Stimulated activated CD8-positive, alpha-beta memory T cell treated with anti-CD3 and anti-CD28 coated beads, Interleukin-7, amount 100 ng/mL, for 48 hours (primary cell): ENCODE measurements at regions not wholly inside any gene's neighbourhood (a gene's known extent, or its start where the extent isn't known, plus 50 kb on each side); places are given as distances from the start of the nearest gene placed in this dataset.

ENCODE experiments used
- DNase-seq, 2 donors: peaks; one replicate each; pipeline ENCODE4 v3.0.0-alpha.2; 2020; ENCODE audit warnings: low read depth in 1 of 2; ENCODE audit errors: extremely low read depth in 1 of 2

- DNase-seq: no peak
Observed at GRCh38 chr9:14399756-14400657, 86.1 kb upstream of the NFIB start.

GRCh38 chr9:14398473-14398872 lies 84.5 kb upstream of the NFIB start:
- DNase-seq: no peak

DNA sequence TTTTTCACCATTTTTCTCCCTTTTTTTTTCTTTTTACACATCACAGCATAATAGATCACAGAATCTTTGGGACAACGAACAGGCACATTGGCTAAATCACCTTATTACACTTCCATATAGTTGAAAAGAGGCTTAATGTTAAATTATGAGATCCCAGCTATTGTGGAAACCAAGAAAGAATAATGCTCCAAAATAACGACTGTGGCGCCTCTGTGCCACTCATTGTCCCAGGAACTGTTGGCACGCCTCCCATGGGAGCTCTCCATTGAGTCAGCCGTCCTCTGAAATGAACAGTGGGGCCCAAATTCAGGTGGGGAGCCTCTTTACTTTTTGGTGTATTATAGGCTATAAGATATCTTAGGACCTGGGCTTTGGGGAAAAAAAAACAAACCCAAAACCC lies 82.2 kb upstream of the NFIB start:
- no peak for DNase-seq

GRCh38 chr9:14395317-14396082 lies 81.6 kb upstream of the NFIB start:
- no peak for DNase-seq

DNA sequence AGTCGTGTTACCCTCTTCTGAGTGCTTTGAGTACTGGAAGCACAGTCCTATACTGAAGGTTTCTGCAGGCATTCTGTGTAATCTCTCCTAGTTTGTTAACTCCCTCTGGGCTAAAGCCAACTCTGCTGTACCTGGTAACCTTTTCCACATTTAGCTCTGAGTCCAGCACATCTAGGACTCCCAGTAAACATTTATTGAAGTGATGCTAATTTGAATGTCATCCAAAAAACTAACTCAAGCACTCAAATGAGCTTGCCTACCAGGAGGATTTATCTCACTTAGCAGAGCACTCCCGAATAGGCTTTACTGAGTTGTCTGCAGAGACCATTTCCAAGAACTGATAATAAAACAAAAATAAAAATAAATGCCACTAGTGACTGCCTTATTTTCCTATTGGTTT lies 79.5 kb upstream of the NFIB start:
- no peak for DNase-seq

GRCh38 chr9:14391620-14392019 lies 77.7 kb upstream of the NFIB start:
- no peak for DNase-seq

GRCh38 chr9:14389657-14390056 lies 75.7 kb upstream of the NFIB start:
- DNase-seq: no peak

DNA sequence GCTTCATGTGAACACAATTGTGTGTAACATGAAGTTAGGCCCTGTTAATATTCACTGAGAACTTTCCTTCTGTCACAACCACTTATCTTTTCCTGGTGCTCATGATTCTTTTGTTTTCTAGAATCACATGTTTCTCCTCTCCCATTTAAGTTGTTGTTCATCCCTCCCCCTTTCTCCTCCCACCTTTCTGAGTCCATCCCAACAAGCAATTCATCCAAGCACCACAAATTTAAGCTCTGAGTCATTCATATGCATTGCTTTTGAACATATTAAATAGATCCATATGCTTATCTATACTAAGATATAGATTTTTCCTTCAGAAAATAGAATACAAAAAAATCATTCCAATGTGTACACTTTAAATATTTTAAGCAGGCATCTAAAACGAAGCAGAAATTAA lies 75.2 kb upstream of the NFIB start:
- no peak for DNase-seq

GRCh38 chr9:14383773-14384172 lies 69.8 kb upstream of the NFIB start:
- DNase-seq: no peak

DNA sequence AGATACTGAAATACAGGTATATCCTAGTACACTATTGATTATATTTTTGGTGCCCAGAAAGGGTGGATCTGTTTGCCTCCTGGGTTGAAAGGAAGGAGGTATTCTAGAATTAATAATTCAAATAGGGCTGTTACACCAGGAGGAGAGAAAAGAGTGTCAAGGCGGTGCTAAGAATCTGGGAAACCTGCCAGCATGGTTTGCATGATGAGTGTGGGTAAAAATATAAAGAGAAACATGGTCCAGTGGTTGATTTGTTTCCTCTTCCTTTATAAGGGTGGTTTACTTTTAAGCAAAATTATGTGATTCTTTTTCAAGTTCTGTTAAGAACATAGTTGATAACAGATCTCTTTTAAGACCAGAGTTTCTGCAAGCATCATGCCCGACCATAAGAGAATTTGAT lies 69.4 kb upstream of the NFIB start:
- no peak for DNase-seq

- no peak for DNase-seq
Observed at GRCh38 chr9:14380061-14380836, 66.3 kb upstream of the NFIB start.

- DNase-seq: no peak
Observed at GRCh38 chr9:14379280-14379679, 65.3 kb upstream of the NFIB start.

DNA sequence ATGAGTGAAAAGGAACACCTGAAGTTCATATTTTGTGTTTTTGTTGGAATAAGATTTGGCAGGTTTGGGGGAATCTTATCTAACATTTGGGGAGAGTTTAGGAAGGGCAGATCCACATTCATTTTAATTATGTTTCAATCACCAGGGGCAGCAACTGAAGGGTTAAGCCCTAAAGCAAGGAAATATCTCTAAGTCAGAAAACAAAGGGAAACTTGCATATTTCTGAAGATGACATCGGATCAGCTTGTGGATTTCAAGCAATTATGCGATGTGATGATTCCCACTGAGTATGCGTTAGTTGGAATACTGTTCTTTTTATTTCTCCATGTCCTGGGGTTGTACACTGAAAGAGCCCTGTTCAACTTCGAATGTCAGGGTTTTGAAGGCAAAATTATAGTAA lies 59.8 kb upstream of the NFIB start:
- no peak for DNase-seq

- DNase-seq: no peak
Observed at GRCh38 chr9:14373336-14373666, 59.4 kb upstream of the NFIB start.

- DNase-seq: no peak
Observed at GRCh38 chr9:14372437-14373335, 58.7 kb upstream of the NFIB start.

- DNase-seq: no peak
Observed at GRCh38 chr9:14369011-14369410, 55.1 kb upstream of the NFIB start.

DNA sequence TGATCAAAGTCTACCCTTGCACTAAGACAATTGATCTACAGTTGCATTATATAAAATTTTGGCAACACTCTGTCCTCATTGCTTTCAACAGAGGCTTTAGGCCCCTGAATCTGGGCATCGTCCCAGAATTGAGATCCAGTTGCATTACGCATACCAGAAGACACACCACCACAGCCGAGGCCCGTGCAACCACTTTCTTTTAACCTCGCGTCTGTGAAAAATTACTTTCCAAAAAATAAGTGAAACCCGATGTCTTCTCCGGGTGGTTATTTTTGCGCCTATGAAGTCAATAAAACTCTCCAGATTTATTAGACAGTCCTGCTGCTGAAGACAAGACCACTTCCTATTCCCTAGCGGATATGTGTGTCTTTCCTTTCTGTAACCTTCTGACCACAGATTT lies 52.1 kb upstream of the NFIB start:
- DNase-seq: no peak

DNA sequence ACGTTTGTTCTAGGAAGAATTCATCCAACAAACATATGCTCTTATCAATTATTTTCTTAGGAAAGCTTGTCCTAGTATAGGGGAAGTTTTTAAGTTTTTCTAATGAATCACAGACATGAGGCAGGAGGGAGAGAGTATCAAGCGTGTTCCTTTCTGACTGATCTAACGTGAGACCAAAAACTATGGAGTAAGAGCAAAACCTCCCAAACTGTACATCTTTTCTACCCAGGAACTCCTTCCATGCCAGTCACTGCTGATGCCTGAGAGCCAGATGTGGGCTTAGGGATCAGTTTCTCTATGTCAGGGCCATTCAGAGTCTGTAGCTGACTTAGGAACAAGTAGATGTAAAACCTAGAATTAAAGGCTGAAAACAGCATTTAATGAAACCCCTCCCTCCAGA lies 51.7 kb upstream of the NFIB start:
- DNase-seq: no peak
